Panc1 (cell line): ENCODE measurements at regions not wholly inside any gene's neighbourhood (a gene's known extent, or its start where the extent isn't known, plus 50 kb on each side); places are given as distances from the start of the nearest gene placed in this dataset.

Source experiments
- ATAC-seq: fragments of 200-7000 bp; cut with Tn5 transposase; 2 replicates; pipeline ENCODE4 v1.9.1; 2020; ENCODE audit warnings: mild to moderate bottlenecking, moderate library complexity
- BruUV-seq: library from RNA; stranded (reverse); fragments of 400-500 nt; replicated peaks from 2 replicates; lab custom pipeline; 2021; lab: Mats Ljungman, UMichigan
- CTCF ChIA-PET: fragments of 300-600 bp; sonication (Branson Sonifier 250); formaldehyde crosslinking; loops from one replicate; lab custom pipeline; 2022; ENCODE audit warnings: antibody characterized with exemption; lab: Charles Lee
- POLR2A ChIA-PET: fragments of 300-600 bp; sonication (Branson Sonifier 250); formaldehyde crosslinking; loops from one replicate; lab custom pipeline; 2022; ENCODE audit warnings: antibody characterized with exemption; lab: Charles Lee
- DNase-seq: peaks from one replicate; pipeline ENCODE4 v3.0.0-alpha.2; 2010; ENCODE audit warnings: low read depth, low spot score
- H3K27ac ChIP-seq: 2 replicates; pipeline ENCODE4 v1.5.1; 2011; ENCODE audit warnings: mild to moderate bottlenecking, low read length, inconsistent platforms
- H3K27me3 ChIP-seq: fragments of 200-500 bp; sonication (Bioruptor generic); 2 replicates; pipeline ENCODE4 v1.6.0; 2014; ENCODE audit warnings: low read length, inconsistent platforms; ENCODE audit not compliant: control insufficient read depth, insufficient read depth
- H3K36me3 ChIP-seq: fragments of 200-500 bp; sonication (Bioruptor generic); 2 replicates; pipeline ENCODE4 v1.5.1; 2014; ENCODE audit warnings: inconsistent platforms, mild to moderate bottlenecking, low read length, moderate library complexity; ENCODE audit not compliant: control insufficient read depth, insufficient read depth
- H3K4me1 ChIP-seq: 2 replicates; pipeline ENCODE4 v1.5.1; 2011; ENCODE audit warnings: inconsistent platforms, mild to moderate bottlenecking, low read length, moderate library complexity; ENCODE audit not compliant: control insufficient read depth, insufficient read depth
- H3K4me3 ChIP-seq, 2 experiments: 2 replicates each; pipeline ENCODE4 v1.5.1; 2011 to 2012; ENCODE audit warnings: low read depth in 2 of 2, low read length in 2 of 2, mild to moderate bottlenecking in 2 of 2, inconsistent platforms in 1 of 2, moderate library complexity in 1 of 2
- H3K9me3 ChIP-seq: fragments of 200-500 bp; sonication (Bioruptor generic); 2 replicates; pipeline ENCODE4 v1.5.1; 2014; ENCODE audit warnings: low read depth, mild to moderate bottlenecking, inconsistent platforms, low read length, moderate library complexity; ENCODE audit not compliant: control insufficient read depth, insufficient read depth
- POLR2AphosphoS5 ChIP-seq: IDR thresholded peaks from 2 replicates; pipeline ENCODE4 v1.6.1; 2012; ENCODE audit warnings: mild to moderate bottlenecking, low read depth, low read length, moderate library complexity
- SIN3A ChIP-seq: IDR thresholded peaks from 2 replicates; pipeline ENCODE4 v1.6.1; 2012; ENCODE audit warnings: low read depth, mild to moderate bottlenecking, low read length, moderate library complexity, borderline replicate concordance; ENCODE audit not compliant: insufficient read depth
- TCF7L2 ChIP-seq: IDR thresholded peaks from 2 replicates; pipeline ENCODE4 v1.6.1; 2011; ENCODE audit warnings: mild to moderate bottlenecking, low read depth, low read length, inconsistent platforms
- in situ Hi-C: cut with HindIII; loops from 2 replicates; pipeline ENCODE4 v1.10.0; 2016; ENCODE audit warnings: low sequenced_read_pairs, low pct_unique_long_range_greater_than_20kb
- intact Hi-C: fragments of 100-400 bp; cut with micrococcal nuclease; formaldehyde crosslinking; loops from one replicate; pipeline ENCODE4 v1.10.0; 2022; ENCODE audit not compliant: unreplicated experiment
- TF ChIP-seq, protein P1 (sequence below): fragments of 450-650 bp; IDR thresholded peaks from 2 replicates; pipeline ENCODE4 v1.5.1; 2017; ENCODE audit warnings: mild to moderate bottlenecking
- TF ChIP-seq, protein P2 (sequence below), 2 experiments: IDR thresholded peaks; 2 replicates each; pipeline ENCODE4 v1.6.1; 2011 to 2012; ENCODE audit warnings: low read depth in 2 of 2, control low read depth in 1 of 2, low read length in 1 of 2, mild to moderate bottlenecking in 1 of 2, moderate library complexity in 1 of 2; ENCODE audit not compliant: insufficient read depth in 1 of 2

DNA sequence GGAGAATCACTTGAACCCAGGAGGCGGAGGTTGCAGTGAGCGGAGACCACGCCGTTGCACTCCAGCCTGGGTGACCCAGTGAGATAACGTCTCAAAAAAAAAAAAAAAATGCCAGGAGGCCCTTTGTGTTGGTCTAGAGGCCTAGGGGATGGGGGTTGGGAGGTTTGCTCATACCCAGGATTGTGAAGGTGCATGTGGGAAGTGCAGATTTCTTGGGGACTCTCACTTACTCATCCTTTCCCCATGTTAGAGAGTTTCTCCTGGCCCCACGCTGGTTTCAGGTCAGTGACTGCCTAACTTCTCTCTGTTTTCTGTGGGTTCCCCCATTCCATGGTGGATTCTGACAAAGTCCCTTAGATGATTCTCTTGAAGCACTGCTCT, 471.5 kb upstream of the CNTNAP2 start:
- TF ChIP-seq, protein P1, sequence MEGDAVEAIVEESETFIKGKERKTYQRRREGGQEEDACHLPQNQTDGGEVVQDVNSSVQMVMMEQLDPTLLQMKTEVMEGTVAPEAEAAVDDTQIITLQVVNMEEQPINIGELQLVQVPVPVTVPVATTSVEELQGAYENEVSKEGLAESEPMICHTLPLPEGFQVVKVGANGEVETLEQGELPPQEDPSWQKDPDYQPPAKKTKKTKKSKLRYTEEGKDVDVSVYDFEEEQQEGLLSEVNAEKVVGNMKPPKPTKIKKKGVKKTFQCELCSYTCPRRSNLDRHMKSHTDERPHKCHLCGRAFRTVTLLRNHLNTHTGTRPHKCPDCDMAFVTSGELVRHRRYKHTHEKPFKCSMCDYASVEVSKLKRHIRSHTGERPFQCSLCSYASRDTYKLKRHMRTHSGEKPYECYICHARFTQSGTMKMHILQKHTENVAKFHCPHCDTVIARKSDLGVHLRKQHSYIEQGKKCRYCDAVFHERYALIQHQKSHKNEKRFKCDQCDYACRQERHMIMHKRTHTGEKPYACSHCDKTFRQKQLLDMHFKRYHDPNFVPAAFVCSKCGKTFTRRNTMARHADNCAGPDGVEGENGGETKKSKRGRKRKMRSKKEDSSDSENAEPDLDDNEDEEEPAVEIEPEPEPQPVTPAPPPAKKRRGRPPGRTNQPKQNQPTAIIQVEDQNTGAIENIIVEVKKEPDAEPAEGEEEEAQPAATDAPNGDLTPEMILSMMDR = no peak
- no peak for TF ChIP-seq TCF7L2
- TF ChIP-seq SIN3A = no peak
- TF ChIP-seq, protein P2, sequence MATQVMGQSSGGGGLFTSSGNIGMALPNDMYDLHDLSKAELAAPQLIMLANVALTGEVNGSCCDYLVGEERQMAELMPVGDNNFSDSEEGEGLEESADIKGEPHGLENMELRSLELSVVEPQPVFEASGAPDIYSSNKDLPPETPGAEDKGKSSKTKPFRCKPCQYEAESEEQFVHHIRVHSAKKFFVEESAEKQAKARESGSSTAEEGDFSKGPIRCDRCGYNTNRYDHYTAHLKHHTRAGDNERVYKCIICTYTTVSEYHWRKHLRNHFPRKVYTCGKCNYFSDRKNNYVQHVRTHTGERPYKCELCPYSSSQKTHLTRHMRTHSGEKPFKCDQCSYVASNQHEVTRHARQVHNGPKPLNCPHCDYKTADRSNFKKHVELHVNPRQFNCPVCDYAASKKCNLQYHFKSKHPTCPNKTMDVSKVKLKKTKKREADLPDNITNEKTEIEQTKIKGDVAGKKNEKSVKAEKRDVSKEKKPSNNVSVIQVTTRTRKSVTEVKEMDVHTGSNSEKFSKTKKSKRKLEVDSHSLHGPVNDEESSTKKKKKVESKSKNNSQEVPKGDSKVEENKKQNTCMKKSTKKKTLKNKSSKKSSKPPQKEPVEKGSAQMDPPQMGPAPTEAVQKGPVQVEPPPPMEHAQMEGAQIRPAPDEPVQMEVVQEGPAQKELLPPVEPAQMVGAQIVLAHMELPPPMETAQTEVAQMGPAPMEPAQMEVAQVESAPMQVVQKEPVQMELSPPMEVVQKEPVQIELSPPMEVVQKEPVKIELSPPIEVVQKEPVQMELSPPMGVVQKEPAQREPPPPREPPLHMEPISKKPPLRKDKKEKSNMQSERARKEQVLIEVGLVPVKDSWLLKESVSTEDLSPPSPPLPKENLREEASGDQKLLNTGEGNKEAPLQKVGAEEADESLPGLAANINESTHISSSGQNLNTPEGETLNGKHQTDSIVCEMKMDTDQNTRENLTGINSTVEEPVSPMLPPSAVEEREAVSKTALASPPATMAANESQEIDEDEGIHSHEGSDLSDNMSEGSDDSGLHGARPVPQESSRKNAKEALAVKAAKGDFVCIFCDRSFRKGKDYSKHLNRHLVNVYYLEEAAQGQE (IDR thresholded peaks at IDR 0.05; ENCODE audit: insufficient read depth in 1 of 2, low read depth in 2 of 2, low read length in 1 of 2) = no peak
- POLR2A ChIA-PET = no interaction called here
- Histone ChIP-seq H3K27me3 (no peaks in the 10 kb centered on the region), H3K4me3 (no peak overlapping the region), H3K27ac (no peak overlapping the region), H3K36me3 (no peaks in the 10 kb centered on the region), H3K9me3 (no peaks in the 10 kb centered on the region; the same call in 1 of the 2 replicates), H3K4me1 (no peaks in the 10 kb centered on the region)
- intact Hi-C loops = no loop called here
- CTCF ChIA-PET = no interaction called here
- no peak for DNase-seq
- in situ Hi-C loops = no loop called here
- BruUV-seq = no TSS peak
- no peak for ATAC-seq

DNA sequence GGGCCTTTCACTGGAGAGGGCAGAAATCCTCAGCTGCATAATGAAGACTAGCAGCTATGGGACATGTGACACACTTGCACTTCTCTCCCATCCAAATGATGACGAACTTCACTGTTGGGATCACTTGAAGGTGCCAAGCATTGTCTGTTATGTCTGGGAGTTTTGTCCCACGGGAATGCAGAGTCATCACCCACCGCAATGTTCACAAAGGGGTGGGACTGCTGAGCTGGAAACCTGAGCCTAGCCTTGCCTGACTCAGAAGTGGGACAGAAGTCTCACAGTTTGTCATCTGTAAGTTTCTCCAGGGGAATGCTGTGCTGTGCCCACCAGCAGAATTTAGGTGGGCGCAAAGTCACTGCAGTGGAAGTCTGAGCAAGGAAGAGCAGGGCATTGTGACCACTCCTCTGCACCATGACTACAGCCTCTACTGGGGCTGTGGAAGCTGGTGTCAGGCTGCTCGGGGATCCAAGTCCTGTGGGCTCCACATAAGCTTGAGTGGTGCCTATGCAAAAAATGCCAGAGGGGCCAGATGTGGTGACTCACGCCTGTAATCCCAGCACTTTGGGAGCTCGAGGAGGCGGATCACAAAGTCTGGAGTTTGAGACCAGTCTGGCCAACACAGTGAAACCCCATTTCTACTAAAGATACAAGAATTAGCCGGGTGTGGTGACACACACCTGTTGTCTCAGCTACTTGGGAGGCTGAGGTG, 472.0 kb upstream of the CNTNAP2 start:
- ChIA-PET POLR2A (no interaction called here), CTCF (no interaction called here)
- no peaks in the 10 kb centered on the region; the same call in 1 of the 2 replicates for H3K9me3 ChIP-seq
- TF ChIP-seq POLR2AphosphoS5 = no peak
- TF ChIP-seq, protein P1 = no peak
- TF ChIP-seq, protein P2 (IDR thresholded peaks at IDR 0.05; ENCODE audit: insufficient read depth in 1 of 2, low read depth in 2 of 2, low read length in 1 of 2) = no peak
- TF ChIP-seq TCF7L2 = no peak
- no peak for TF ChIP-seq SIN3A
- DNase-seq (no peak), ATAC-seq (no peak)
- H3K4me1 ChIP-seq = no peaks in the 10 kb centered on the region
- H3K27me3 ChIP-seq = no peaks in the 10 kb centered on the region
- no peak overlapping the region for H3K4me3 ChIP-seq
- no TSS peak for BruUV-seq
- H3K27ac ChIP-seq = no peak overlapping the region
- no peaks in the 10 kb centered on the region for H3K36me3 ChIP-seq
- in situ Hi-C loops (no loop called here), intact Hi-C loops (no loop called here)
